ENCODE measurements at regions not wholly inside any gene's neighbourhood (a gene's known extent, or its start where the extent isn't known, plus 50 kb on each side); places are given as distances from the start of the nearest gene placed in this dataset.
A peak's percentile ranks its signal among the peaks of the same experiment; 100 is the strongest.

GRCh38 chr3:187616307-187616972 lies 53.8 kb downstream of the SST start:
- TF ChIP-seq CTCF (IDR thresholded peaks at IDR 0.05; ENCODE audit: extremely low read depth in 1 of 2, insufficient read depth in 1 of 2, low read depth in 1 of 2, low read length in 2 of 2), result peak; percentile 64 to 74
- TF ChIP-seq POLR2A (IDR thresholded peaks at IDR 0.05; ENCODE audit: low read depth, low read length), result no peak
- TF ChIP-seq POLR2AphosphoS5 (IDR thresholded peaks at IDR 0.05; ENCODE audit: insufficient read depth, low read depth, low read length), result no peak
- TF ChIP-seq EZH2 (IDR thresholded peaks at IDR 0.05; ENCODE audit: borderline replicate concordance, low read depth, low read length, severe bottlenecking), result no peak
- no peak for TF ChIP-seq FOS (IDR thresholded peaks at IDR 0.05; ENCODE audit: borderline replicate concordance, insufficient read depth, low read length)
- TF ChIP-seq MAX (IDR thresholded peaks at IDR 0.05; ENCODE audit: insufficient read depth, insufficient read length), result no peak
- TF ChIP-seq MYC (IDR thresholded peaks at IDR 0.05; ENCODE audit: low read depth, low read length), result no peak
